CD4-positive, alpha-beta T cell treated with Interleukin-2 at 100 ng/mL for 4 hours (primary cell): ENCODE measurements at regions not wholly inside any gene's neighbourhood (a gene's known extent, or its start where the extent isn't known, plus 50 kb on each side); places are given as distances from the start of the nearest gene placed in this dataset.

ENCODE experiments used
- DNase-seq: peaks from one replicate; pipeline ENCODE4 v3.0.0-alpha.2; 2020; ENCODE audit warnings: low spot score

- no peak for DNase-seq
These were observed 1744.8 kb upstream of the MIR17HG start for GRCh38 chr13:89602655-89603054.

DNA sequence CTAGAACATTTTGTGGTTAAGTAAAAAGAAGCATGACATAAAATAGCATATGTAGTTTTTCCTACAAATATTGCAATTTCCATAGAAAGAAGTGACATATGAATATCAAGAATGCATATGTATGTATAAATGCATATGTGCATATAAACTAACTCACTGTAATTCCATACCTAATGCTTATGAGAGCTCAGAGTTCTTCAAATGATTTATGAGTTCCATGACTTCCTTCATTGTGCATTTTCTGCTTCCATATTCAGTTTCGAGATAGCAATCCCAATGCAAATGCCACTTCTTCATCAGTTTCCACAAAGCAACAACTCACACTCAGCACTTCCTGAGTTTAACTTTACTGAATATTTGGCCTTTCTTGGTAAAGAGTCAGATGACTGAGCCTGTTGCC is 1744.3 kb upstream of the MIR17HG start:
- DNase-seq = no peak

DNA sequence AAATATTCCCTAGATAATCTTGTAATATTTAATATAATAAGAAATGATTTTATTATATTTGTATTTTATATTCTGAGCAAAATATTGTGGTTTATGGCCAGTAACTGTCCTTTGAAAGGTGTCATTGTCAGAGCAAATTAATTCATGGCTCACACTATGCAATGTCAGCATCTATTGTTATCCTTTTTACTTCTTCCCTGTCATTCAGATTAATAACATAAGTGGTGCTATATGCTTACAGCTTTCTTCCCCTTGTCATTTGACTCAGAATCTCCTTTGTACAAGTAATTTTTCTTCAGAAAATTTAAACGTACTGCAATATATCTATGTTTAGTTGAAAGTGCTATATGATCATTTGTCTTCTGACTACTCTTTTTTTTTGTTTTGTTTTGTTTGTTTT is 1738.2 kb upstream of the MIR17HG start:
- no peak for DNase-seq

DNA sequence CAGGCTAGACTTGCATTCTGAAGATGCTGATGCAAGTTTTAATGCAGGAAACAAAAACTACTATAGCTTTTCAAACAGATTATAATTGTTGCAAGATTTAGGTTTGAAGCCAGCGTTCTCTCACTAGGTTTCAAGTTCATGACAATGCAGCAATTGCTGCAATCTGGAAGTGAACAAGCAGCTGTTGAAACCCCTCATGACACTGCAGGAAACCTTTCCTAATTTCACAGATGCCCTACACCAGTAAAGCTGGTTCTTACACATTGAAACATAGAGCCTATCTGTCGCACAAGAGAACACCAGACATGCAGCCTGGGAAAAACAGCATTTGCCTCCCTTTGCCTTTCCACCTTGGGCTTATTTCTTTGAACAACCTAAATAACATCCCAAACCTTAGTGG is 1737.2 kb upstream of the MIR17HG start:
- DNase-seq = no peak

DNA sequence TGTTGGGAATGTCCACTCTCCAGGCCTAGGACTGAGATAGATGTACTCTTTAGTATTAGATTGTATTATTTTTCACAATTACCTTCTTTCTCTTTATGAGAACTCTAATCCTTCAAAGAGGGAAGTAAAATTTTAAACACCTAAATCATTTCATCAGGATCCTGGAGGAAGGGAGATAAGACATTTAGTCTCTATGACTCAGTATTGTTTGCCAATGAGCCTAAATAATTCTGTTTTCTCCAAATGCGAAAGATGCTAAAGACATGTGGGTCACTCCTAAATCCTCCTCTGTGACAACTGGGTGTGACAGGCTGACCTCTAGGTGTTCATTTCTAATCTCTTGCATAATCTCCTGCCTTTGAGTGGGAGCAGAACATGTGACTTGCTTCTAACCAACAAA is 1736.6 kb upstream of the MIR17HG start:
- no peak for DNase-seq

DNA sequence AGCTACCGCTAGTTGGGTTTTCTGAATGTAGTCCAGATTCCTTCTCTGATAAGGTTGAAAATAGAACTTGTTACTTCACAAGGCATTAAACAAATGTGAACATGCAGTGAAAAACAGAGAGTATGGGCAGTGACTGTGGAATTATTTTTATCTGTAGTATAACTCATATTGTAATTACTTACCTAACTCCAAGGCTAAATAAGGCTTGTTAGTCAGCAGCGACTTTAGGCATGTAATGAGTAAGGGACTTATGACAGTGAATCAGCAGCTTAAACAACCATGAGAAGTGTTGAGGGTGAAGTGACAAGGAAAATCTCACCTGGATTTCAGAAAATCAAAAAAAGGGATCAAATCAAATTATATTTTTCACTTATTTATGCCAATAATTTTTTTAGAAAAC is 1719.5 kb upstream of the MIR17HG start:
- DNase-seq = no peak

DNA sequence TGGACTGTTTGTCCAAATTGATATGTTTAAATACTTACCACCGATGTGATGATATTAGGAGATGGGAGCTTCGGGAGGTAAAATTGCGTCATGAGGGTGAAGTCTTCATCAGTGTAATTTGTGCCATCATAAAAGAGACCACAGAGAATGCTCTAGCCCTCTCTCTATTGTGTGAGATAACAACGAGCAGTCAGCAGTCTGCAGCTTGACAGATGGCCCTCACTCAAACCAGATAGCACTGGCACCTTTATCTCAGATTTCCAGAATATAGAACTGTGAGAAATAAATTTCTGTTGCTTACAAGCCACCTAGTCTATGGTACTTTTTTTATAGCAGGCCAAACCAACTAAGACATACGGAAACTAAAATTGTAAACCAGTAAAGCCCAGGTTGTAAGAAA is 1718.9 kb upstream of the MIR17HG start:
- no peak for DNase-seq

DNA sequence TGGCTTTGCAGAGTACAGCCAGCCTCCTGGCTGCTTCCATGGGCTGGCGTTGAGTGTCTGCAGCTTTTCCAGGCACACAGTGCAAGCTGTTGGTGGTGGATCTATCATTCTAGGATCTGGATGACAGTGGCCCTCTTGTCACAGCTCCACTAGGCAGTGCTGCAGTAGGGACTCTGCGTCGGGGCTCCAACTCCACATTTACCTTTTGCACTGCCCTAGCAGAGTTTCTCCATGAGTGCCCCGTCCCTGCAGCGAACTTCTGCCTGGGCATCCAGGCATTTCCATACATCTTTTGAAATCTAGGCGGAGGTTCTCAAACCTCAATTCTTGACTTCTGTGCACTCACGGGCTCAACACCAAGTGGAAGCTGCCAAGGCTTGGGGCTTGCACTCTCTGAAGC is 1697.3 kb upstream of the MIR17HG start:
- DNase-seq = no peak

DNA sequence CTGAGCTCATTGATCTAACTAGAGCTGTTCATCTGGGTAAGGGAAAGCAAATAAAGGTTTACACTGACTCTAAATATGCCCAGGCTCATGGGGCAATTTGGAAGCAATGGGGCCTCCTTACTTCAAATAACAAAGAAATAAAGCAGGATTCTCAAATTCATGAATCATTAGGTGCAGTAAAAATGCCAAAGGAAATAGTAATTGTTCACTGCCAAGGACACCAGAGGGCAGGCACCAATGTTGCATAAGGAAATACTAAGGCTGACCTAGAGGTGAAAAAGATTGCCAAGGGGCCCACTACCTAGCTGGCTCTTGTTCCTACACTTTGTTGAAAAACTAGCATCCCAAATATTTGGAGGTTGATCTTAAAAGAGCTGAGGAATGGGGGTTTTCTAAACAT is 1686.7 kb upstream of the MIR17HG start:
- DNase-seq = no peak

GRCh38 chr13:89673789-89674311 is 1673.6 kb upstream of the MIR17HG start:
- no peak for DNase-seq

GRCh38 chr13:89678466-89679121 is 1668.9 kb upstream of the MIR17HG start:
- DNase-seq = no peak

DNA sequence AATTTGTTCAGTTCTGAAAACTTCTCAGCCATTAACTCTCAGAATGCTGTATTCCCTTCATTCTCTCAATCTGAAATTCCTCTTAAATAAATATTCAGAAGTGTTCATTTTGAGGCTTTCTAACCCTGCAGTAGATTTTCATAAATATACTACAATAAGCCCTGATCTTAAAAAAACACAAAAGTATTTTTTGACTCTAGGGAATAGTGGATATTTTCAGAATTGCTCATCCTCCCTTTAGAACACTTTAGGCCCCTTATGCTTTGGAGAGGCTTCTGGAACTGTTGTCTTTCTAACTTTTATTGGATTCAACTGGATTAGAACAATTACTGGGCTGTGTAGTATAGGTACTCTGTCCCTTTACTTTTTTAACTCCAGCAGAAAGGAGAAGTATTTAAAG is 1662.6 kb upstream of the MIR17HG start:
- DNase-seq = no peak

- DNase-seq = no peak
These were observed 1661.3 kb upstream of the MIR17HG start for GRCh38 chr13:89686171-89686570.

GRCh38 chr13:89687066-89687465 is 1660.4 kb upstream of the MIR17HG start:
- DNase-seq = no peak

DNA sequence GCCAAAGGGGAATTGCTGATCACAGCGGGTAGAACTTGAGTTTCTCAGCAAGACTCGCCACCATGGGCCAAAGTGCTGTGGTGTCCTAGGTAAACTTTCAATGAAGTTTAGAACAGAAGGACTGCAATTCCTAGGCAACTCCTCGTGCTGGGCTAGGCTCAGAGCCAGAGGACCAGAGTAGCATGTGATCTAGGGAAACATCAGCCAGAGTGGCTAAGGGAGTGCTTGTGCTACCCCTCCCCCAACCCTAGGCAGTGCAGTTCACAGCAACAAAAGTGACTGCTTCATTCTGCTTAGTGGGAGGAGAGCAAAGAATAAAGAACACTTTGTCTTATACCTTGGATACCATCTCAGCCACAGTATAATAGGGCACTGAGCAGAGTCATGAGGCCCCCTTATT is 1658.6 kb upstream of the MIR17HG start:
- no peak for DNase-seq

- DNase-seq = no peak
These were observed 1653.0 kb upstream of the MIR17HG start for GRCh38 chr13:89694451-89694850.

GRCh38 chr13:89695343-89696257 is 1651.9 kb upstream of the MIR17HG start:
- no peak for DNase-seq

GRCh38 chr13:89701913-89702312 is 1645.6 kb upstream of the MIR17HG start:
- DNase-seq = no peak

DNA sequence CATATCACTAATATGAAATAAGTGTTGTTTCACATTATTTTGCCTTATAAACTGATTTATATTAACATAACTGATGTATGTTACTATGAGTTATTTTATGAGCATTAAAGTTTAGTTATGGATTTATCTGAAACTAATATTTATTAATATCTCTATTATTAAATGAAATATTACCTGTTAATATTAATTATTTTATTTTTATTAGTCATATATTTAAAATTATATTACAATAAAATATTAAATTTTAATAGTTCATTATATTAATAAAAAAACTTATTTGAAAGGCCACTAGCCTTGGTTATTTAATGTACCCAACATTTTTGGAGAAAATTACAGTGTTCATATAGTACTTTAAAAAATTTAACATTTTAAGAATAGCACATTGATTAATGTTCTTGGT is 1643.4 kb upstream of the MIR17HG start:
- no peak for DNase-seq

GRCh38 chr13:89708013-89708412 is 1639.5 kb upstream of the MIR17HG start:
- DNase-seq = no peak

- DNase-seq = no peak
These were observed 1626.3 kb upstream of the MIR17HG start for GRCh38 chr13:89721216-89721615.

DNA sequence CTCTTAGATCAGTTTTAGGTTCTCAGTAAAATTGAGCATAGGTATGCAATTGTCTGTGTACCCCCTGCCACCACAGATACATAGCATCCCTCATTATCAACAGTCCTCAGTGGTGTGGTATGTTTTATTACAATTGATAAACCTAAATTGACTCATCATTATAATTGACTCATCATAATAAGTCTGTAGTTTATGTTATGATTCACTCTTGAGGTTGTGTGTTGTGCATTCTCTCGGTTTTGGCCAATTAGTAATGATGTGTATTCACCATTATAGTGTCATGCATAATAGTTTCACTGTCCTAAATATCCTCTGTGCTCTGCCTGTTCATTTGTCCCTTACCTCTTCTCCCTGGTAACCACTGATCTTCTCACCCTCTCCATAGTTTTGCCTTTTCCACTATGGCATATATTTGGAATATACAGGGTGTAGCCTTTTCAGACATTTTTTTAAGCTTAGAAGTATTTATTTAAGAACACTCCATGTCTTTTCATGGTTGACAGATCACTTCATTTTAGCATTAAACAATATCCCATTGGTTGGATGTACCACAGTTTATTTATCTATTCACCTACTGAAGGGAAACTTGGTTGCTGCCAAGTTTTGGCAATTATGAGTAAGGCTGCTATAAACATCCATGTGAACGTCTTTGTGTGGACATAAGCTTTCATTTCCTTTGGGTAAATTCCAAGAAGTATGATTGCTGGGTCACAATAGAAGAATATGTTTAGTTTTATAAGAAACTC is 1620.6 kb upstream of the MIR17HG start:
- DNase-seq = no peak

- DNase-seq = no peak
These were observed 1613.7 kb upstream of the MIR17HG start for GRCh38 chr13:89733829-89734228.
